ENCODE measurements at regions not wholly inside any gene's neighbourhood (a gene's known extent, or its start where the extent isn't known, plus 50 kb on each side); places are given as distances from the start of the nearest gene placed in this dataset.

GRCh38 chrX:95145848-95146490 is 1472.0 kb downstream of the FAM133A start:
- H3K4me3 ChIP-seq = no peak overlapping the region
- no peaks in the 10 kb centered on the region for H3K9me3 ChIP-seq (replicated peaks; ENCODE audit: control insufficient read depth, insufficient read depth, low read depth, low read length)
- no TSS peak for BruUV-seq (replicated peaks)
- intact Hi-C loops (cut with micrococcal nuclease) = no loop called here
- no peaks in the 10 kb centered on the region for H3K36me3 ChIP-seq (ENCODE audit: control insufficient read depth, insufficient read depth, low read length)
- H3K4me1 ChIP-seq (replicated peaks in 1 of 2; ENCODE audit: control insufficient read depth in 2 of 2, insufficient read depth in 2 of 2, low read length in 2 of 2) = no peaks in the 10 kb centered on the region
- ATAC-seq (no peak), DNase-seq (ENCODE audit: extremely low read depth in 1 of 4, low spot score in 3 of 4) (no peak), FAIRE-seq (no peak)
- WGBS (ENCODE audit: insufficient coverage, low coverage, missing lambda C conversion rate) = 0% methylated on average over 4 of the region's 4 CpGs
- in situ Hi-C loops (cut with MboI) = no loop called here
- ChIA-PET POLR2A (no interaction called here), CTCF (ENCODE audit: low intra/inter-chr PET ratio) (no interaction called here)
- H2AFZ ChIP-seq (ENCODE audit: low read depth, low read length) = no peak overlapping the region
- H3K9me1 ChIP-seq (ENCODE audit: control insufficient read depth, insufficient read depth, low read length) = no peaks in the 10 kb centered on the region
- H4K20me1 ChIP-seq (replicated peaks; ENCODE audit: control insufficient read depth, insufficient read depth, low read length) = no peaks in the 10 kb centered on the region
- H3K27me3 ChIP-seq (ENCODE audit: control insufficient read depth in 2 of 2, insufficient read depth in 2 of 2, low read length in 2 of 2) = no peaks in the 10 kb centered on the region
- H3K9ac ChIP-seq (ENCODE audit: insufficient read depth in 1 of 2, low read depth in 2 of 2, low read length in 2 of 2) = no peak overlapping the region
- H3K27ac ChIP-seq (ENCODE audit: extremely low read depth, low read depth, low read length) = no peak overlapping the region
- no peak overlapping the region for H3K4me2 ChIP-seq (ENCODE audit: insufficient read depth, low read length)
- no peaks in the 10 kb centered on the region for H3K79me2 ChIP-seq (ENCODE audit: control insufficient read depth, insufficient read depth, low read length)
- TF ChIP-seq ZNF124 (CRISPR knock-in tag; IDR thresholded peaks at IDR 0.05) (no peak), HDAC1 (IDR thresholded peaks at IDR 0.05) (no peak), HNRNPUL1 (IDR thresholded peaks at IDR 0.05; ENCODE audit: low read length) (no peak), ZNF785 (CRISPR knock-in tag; IDR thresholded peaks at IDR 0.05) (no peak)

GRCh38 chrX:95152810-95153209 is 1478.8 kb downstream of the FAM133A start:
- ATAC-seq (no peak), FAIRE-seq (no peak), DNase-seq (ENCODE audit: extremely low read depth in 1 of 4, low spot score in 3 of 4) (no peak)
- no peaks in the 10 kb centered on the region for H3K9me1 ChIP-seq (ENCODE audit: control insufficient read depth, insufficient read depth, low read length)
- 5% methylated on average over 4 of the region's 4 CpGs for WGBS (ENCODE audit: insufficient coverage, low coverage, missing lambda C conversion rate)
- H2AFZ ChIP-seq (ENCODE audit: low read depth, low read length) = no peak overlapping the region
- no peak overlapping the region for H3K27ac ChIP-seq (ENCODE audit: extremely low read depth, low read depth, low read length)
- ChIA-PET POLR2A (no interaction called here), CTCF (ENCODE audit: low intra/inter-chr PET ratio) (no interaction called here)
- H4K20me1 ChIP-seq (replicated peaks; ENCODE audit: control insufficient read depth, insufficient read depth, low read length) = no peaks in the 10 kb centered on the region
- BruUV-seq (replicated peaks) = no TSS peak
- H3K27me3 ChIP-seq (ENCODE audit: control insufficient read depth in 2 of 2, insufficient read depth in 2 of 2, low read length in 2 of 2) = no peaks in the 10 kb centered on the region
- in situ Hi-C loops (cut with MboI) = no loop called here
- intact Hi-C loops (cut with micrococcal nuclease) = no loop called here
- no peaks in the 10 kb centered on the region for H3K9me3 ChIP-seq (replicated peaks; ENCODE audit: control insufficient read depth, insufficient read depth, low read depth, low read length)
- H3K9ac ChIP-seq (ENCODE audit: insufficient read depth in 1 of 2, low read depth in 2 of 2, low read length in 2 of 2) = no peak overlapping the region
- H3K4me2 ChIP-seq (ENCODE audit: insufficient read depth, low read length) = no peak overlapping the region
- H3K36me3 ChIP-seq (ENCODE audit: control insufficient read depth, insufficient read depth, low read length) = no peaks in the 10 kb centered on the region
- H3K4me1 ChIP-seq (replicated peaks in 1 of 2; ENCODE audit: control insufficient read depth in 2 of 2, insufficient read depth in 2 of 2, low read length in 2 of 2) = no peaks in the 10 kb centered on the region
- no peaks in the 10 kb centered on the region for H3K79me2 ChIP-seq (ENCODE audit: control insufficient read depth, insufficient read depth, low read length)
- no peak overlapping the region for H3K4me3 ChIP-seq
- TF ChIP-seq ZBTB17 (CRISPR knock-in tag; IDR thresholded peaks at IDR 0.05) = no peak
- no peak for TF ChIP-seq ZNF830 (CRISPR knock-in tag; IDR thresholded peaks at IDR 0.05)
- TF ChIP-seq DEAF1 (CRISPR knock-in tag; IDR thresholded peaks at IDR 0.05) = no peak
- no peak for TF ChIP-seq RBM15 (IDR thresholded peaks at IDR 0.05; ENCODE audit: insufficient read depth, low read length)
- TF ChIP-seq ZNF3 (CRISPR knock-in tag; IDR thresholded peaks at IDR 0.05) = no peak
- TF ChIP-seq ZFP30 (CRISPR knock-in tag; IDR thresholded peaks at IDR 0.05; ENCODE audit: borderline replicate concordance) = no peak
- TF ChIP-seq ZC3H4 (CRISPR knock-in tag; IDR thresholded peaks at IDR 0.05; ENCODE audit: borderline replicate concordance) = no peak
- TF ChIP-seq KAT8 (IDR thresholded peaks at IDR 0.05; ENCODE audit: low read depth) = no peak
- TF ChIP-seq ZNF561 (CRISPR knock-in tag; conservative IDR thresholded peaks at IDR 0.05) = no peak
- TF ChIP-seq MTA1 (IDR thresholded peaks at IDR 0.05; ENCODE audit: borderline replicate concordance) = no peak
- TF ChIP-seq CREB3L1 (IDR thresholded peaks at IDR 0.05; ENCODE audit: borderline replicate concordance, low read depth) = no peak
- no peak for TF ChIP-seq MCM5 (IDR thresholded peaks at IDR 0.05; ENCODE audit: low read depth)
